ENCODE measurements at regions not wholly inside any gene's neighbourhood (a gene's known extent, or its start where the extent isn't known, plus 50 kb on each side); places are given as distances from the start of the nearest gene placed in this dataset.

DNA sequence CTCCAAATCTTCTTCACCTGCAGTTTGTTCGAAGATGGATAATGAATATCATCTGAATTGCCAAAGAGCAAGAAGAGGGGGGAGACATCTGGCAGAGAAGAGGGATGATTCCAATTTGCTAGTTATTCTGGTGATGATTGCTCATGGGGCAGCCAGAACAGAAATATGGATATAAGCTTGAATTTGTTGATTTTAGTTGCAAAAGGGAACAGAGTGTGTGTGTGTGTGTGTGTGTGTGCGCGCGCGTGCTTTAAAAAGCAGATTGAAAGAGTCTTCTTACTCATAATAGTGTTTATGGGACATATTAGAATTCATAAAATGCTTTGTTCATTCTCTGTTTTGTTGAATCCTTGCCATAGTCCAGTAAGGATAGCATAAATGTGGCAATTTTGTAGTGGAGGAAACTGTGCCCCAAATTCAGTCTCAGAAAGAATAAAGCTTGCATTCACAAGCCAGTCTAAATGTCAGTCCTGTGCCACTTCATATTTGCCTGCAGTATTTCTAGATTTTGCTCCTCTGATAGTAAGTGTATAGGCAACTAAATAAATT, 436.3 kb upstream of the KLF4 start:
- WGBS, 2 experiments (ENCODE audit: extremely low coverage in 2 of 2, insufficient read length in 1 of 2): no CpG with 5 or more reads among the region's 5 CpGs
- H3K27me3 ChIP-seq (ENCODE audit: control insufficient read depth, insufficient read depth, low read length): peaks cover 1% of the 10 kb centered on the region; the same call in 1 of the 2 replicates
- TF ChIP-seq CEBPB (IDR thresholded peaks at IDR 0.05; ENCODE audit: low read depth, low read length) (no peak), MAFK (IDR thresholded peaks at IDR 0.05; ENCODE audit: low read depth, low read length) (no peak), ELK1 (IDR thresholded peaks at IDR 0.05; ENCODE audit: borderline replicate concordance, low read depth, low read length) (no peak), MXI1 (IDR thresholded peaks at IDR 0.05; ENCODE audit: borderline replicate concordance, low read depth, low read length) (no peak), SMC3 (IDR thresholded peaks at IDR 0.05; ENCODE audit: low read depth, low read length) (no peak), BHLHE40 (IDR thresholded peaks at IDR 0.05; ENCODE audit: low read depth, low read length) (no peak), RCOR1 (IDR thresholded peaks at IDR 0.05; ENCODE audit: insufficient replicate concordance, low read length) (no peak), RFX5 (IDR thresholded peaks at IDR 0.05; ENCODE audit: low read depth, low read length) (no peak)
- H2BK20ac ChIP-seq (ENCODE audit: low read depth, low read length): no peak overlapping the region
- no peak for ATAC-seq (ENCODE audit: low read depth)
- no peak overlapping the region for H3K4me3 ChIP-seq (ENCODE audit: insufficient read depth, low read depth, low read length)
- no peaks in the 10 kb centered on the region for H3K9me3 ChIP-seq (ENCODE audit: control insufficient read depth, insufficient read depth, low read length)
- no peak overlapping the region for H3K4ac ChIP-seq (ENCODE audit: low read depth, low read length)
- dilution Hi-C loops (cut with HindIII; ENCODE audit: low sequenced_read_pairs, unreplicated experiment): no loop called here
- H2BK15ac ChIP-seq (ENCODE audit: low read depth, low read length): no peak overlapping the region
- H4K5ac ChIP-seq (ENCODE audit: low read depth, low read length): no peak overlapping the region
- H3K56ac ChIP-seq (ENCODE audit: extremely low read depth, insufficient read depth, low read length): no peak overlapping the region
- H3K18ac ChIP-seq (ENCODE audit: low read depth, low read length): no peak overlapping the region
- no peak overlapping the region for H2BK120ac ChIP-seq (ENCODE audit: low read depth, low read length)
- no peaks in the 10 kb centered on the region for H4K20me1 ChIP-seq (ENCODE audit: insufficient read depth, low read length)
- ChIA-PET CTCF (no interaction called here), POLR2A (ENCODE audit: unreplicated experiment) (no interaction called here)
- no peak overlapping the region for H2AK5ac ChIP-seq (ENCODE audit: low read depth, low read length)
- no peak overlapping the region for H3K4me2 ChIP-seq (ENCODE audit: low read depth, low read length)
- H3K23ac ChIP-seq (ENCODE audit: low read depth, low read length): no peak overlapping the region
- no peaks in the 10 kb centered on the region for H3K9me1 ChIP-seq (ENCODE audit: insufficient read depth, low read length)
- no peak overlapping the region for H2AK9ac ChIP-seq (replicated peaks; ENCODE audit: low read depth, low read length, poor library complexity)
- H4K91ac ChIP-seq (ENCODE audit: insufficient read depth, low read depth, low read length): no peak overlapping the region
- H3K79me1 ChIP-seq (ENCODE audit: low read depth in 1 of 2, low read length in 2 of 2): no peaks in the 10 kb centered on the region
- intact Hi-C loops (cut with micrococcal nuclease): no loop called here
- H2AFZ ChIP-seq (replicated peaks; ENCODE audit: low read length, poor library complexity): no peak overlapping the region
- peaks cover 4% of the 10 kb centered on the region; the same call in 1 of the 2 replicates for H3K4me1 ChIP-seq (ENCODE audit: control insufficient read depth, insufficient read depth, low read length)
- no peaks in the 10 kb centered on the region for H3K36me3 ChIP-seq (ENCODE audit: control insufficient read depth, insufficient read depth, low read length)
- no TSS peak for BruUV-seq (replicated peaks)
- H3K9ac ChIP-seq (ENCODE audit: low read depth, low read length): no peak overlapping the region
- no peak overlapping the region for H3K14ac ChIP-seq (replicated peaks; ENCODE audit: low read depth, low read length)
- in situ Hi-C loops (cut with MboI; ENCODE audit: low sequenced_read_pairs): no loop called here
- H4K8ac ChIP-seq (ENCODE audit: low read depth in 2 of 2, low read length in 2 of 2): no peak overlapping the region
- no peak overlapping the region for H2BK5ac ChIP-seq (ENCODE audit: low read depth, low read length, poor library complexity, severe bottlenecking)
- no peak for DNase-seq
- no peak overlapping the region for H3K27ac ChIP-seq (ENCODE audit: insufficient read depth, low read length)
